H9 (cell line): ENCODE measurements at regions not wholly inside any gene's neighbourhood (a gene's known extent, or its start where the extent isn't known, plus 50 kb on each side); places are given as distances from the start of the nearest gene placed in this dataset.

ENCODE experiments used
- DNase-seq: peaks from one replicate; pipeline ENCODE4 v3.0.0-alpha.2; 2017
- H2AFZ ChIP-seq: one replicate; pipeline ENCODE4 v1.6.1; 2013; ENCODE audit warnings: mild to moderate bottlenecking, low read length, control low read depth, moderate library complexity
- H2AK5ac ChIP-seq: 2 replicates; pipeline ENCODE4 v1.6.1; 2013; ENCODE audit warnings: low read length, control low read depth, mixed read lengths; ENCODE audit not compliant: insufficient read length
- H2BK120ac ChIP-seq: one replicate; pipeline ENCODE4 v1.6.1; 2013; ENCODE audit warnings: low read depth, mild to moderate bottlenecking, low read length, control low read depth, inconsistent platforms; ENCODE audit not compliant: poor library complexity, severe bottlenecking
- H2BK12ac ChIP-seq: 2 replicates; pipeline ENCODE4 v1.6.1; 2013; ENCODE audit warnings: low read length, control low read depth, mixed read lengths, low read depth; ENCODE audit not compliant: insufficient read length
- H2BK15ac ChIP-seq: 2 replicates; pipeline ENCODE4 v1.6.1; 2013; ENCODE audit warnings: low read depth, low read length, control low read depth
- H2BK20ac ChIP-seq: one replicate; pipeline ENCODE4 v1.6.1; 2013; ENCODE audit warnings: low read depth, mild to moderate bottlenecking, low read length, control low read depth, inconsistent platforms; ENCODE audit not compliant: poor library complexity, severe bottlenecking
- H2BK5ac ChIP-seq: 2 replicates; pipeline ENCODE4 v1.6.1; 2013; ENCODE audit warnings: low read length, control low read depth, mixed read lengths; ENCODE audit not compliant: insufficient read length
- H3K14ac ChIP-seq: 2 replicates; pipeline ENCODE4 v1.6.1; 2013; ENCODE audit warnings: low read length, control low read depth; ENCODE audit not compliant: insufficient read depth
- H3K18ac ChIP-seq: 2 replicates; pipeline ENCODE4 v1.6.1; 2013; ENCODE audit warnings: low read depth, mild to moderate bottlenecking, mixed read lengths, low read length, control low read depth; ENCODE audit not compliant: insufficient read length
- H3K23ac ChIP-seq: 2 replicates; pipeline ENCODE4 v1.6.1; 2013; ENCODE audit warnings: low read length, control low read depth, mixed read lengths, low read depth; ENCODE audit not compliant: insufficient read length
- H3K23me2 ChIP-seq: 2 replicates; pipeline ENCODE4 v1.6.1; 2013; ENCODE audit warnings: low read depth, mild to moderate bottlenecking, mixed read lengths, low read length, control low read depth; ENCODE audit not compliant: insufficient read length, poor library complexity, severe bottlenecking
- H3K27ac ChIP-seq: 2 replicates; pipeline ENCODE4 v1.5.1; 2013; ENCODE audit warnings: low read length, control low read depth, mixed read lengths, low read depth; ENCODE audit not compliant: insufficient read length
- H3K27me3 ChIP-seq: 2 replicates; pipeline ENCODE4 v1.6.1; 2013; ENCODE audit warnings: low read length, control low read depth, inconsistent platforms; ENCODE audit not compliant: insufficient read depth
- H3K4ac ChIP-seq: 2 replicates; pipeline ENCODE4 v1.6.1; 2013; ENCODE audit warnings: low read depth, mild to moderate bottlenecking, control low read depth, inconsistent platforms, low read length, moderate library complexity
- H3K4me1 ChIP-seq: 2 replicates; pipeline ENCODE4 v1.6.1; 2013; ENCODE audit warnings: low read length, control low read depth, inconsistent platforms; ENCODE audit not compliant: insufficient read depth
- H3K4me2 ChIP-seq: 2 replicates; pipeline ENCODE4 v1.6.1; 2013; ENCODE audit warnings: low read length, control low read depth, mixed read lengths; ENCODE audit not compliant: insufficient read length, insufficient read depth
- H3K56ac ChIP-seq: 2 replicates; pipeline ENCODE4 v1.6.1; 2013; ENCODE audit warnings: low read depth, mild to moderate bottlenecking, mixed read lengths, low read length, control low read depth; ENCODE audit not compliant: insufficient read length
- H3K79me1 ChIP-seq: 2 replicates; pipeline ENCODE4 v1.6.1; 2013; ENCODE audit warnings: low read depth, mild to moderate bottlenecking, moderate library complexity, low read length, control low read depth, inconsistent platforms; ENCODE audit not compliant: insufficient read depth, poor library complexity, severe bottlenecking
- H3K79me2 ChIP-seq: 2 replicates; pipeline ENCODE4 v1.6.1; 2013; ENCODE audit warnings: low read length, control low read depth, inconsistent platforms; ENCODE audit not compliant: insufficient read depth
- H3K9ac ChIP-seq: 2 replicates; pipeline ENCODE4 v1.6.1; 2013; ENCODE audit warnings: low read length, control low read depth, mixed read lengths; ENCODE audit not compliant: insufficient read length; ENCODE audit errors: extremely low read depth
- H3K9me3 ChIP-seq: one replicate; pipeline ENCODE4 v1.6.1; 2013; ENCODE audit warnings: low read depth, low read length, inconsistent platforms; ENCODE audit not compliant: control insufficient read depth
- H3T11ph ChIP-seq: one replicate; pipeline ENCODE4 v1.6.1; 2013; ENCODE audit warnings: mild to moderate bottlenecking, low read length, control low read depth, inconsistent platforms
- H4K20me1 ChIP-seq: one replicate; pipeline ENCODE4 v1.6.1; 2013; ENCODE audit not compliant: control insufficient read depth, insufficient read length, insufficient read depth
- H4K5ac ChIP-seq: 2 replicates; pipeline ENCODE4 v1.6.1; 2013; ENCODE audit warnings: low read depth, mild to moderate bottlenecking, mixed read lengths, low read length, control low read depth; ENCODE audit not compliant: insufficient read length
- H4K8ac ChIP-seq: replicated peaks from 2 replicates; pipeline ENCODE4 v1.6.1; 2013; ENCODE audit warnings: low read length, control low read depth, mixed read lengths, low read depth; ENCODE audit not compliant: insufficient read length
- H4K91ac ChIP-seq: 2 replicates; pipeline ENCODE4 v1.6.1; 2013; ENCODE audit warnings: low read depth, mild to moderate bottlenecking, moderate library complexity, mixed read lengths, low read length, control low read depth; ENCODE audit not compliant: insufficient read length
- H3K27ac Mint-ChIP-seq, 3 experiments: 2 replicates in 2 of 3; 3 replicates in 1 of 3; pipeline ENCODE4 v1.8.0; 2020 to 2021; ENCODE audit warnings: mixed read lengths in 3 of 3, mild to moderate bottlenecking in 1 of 3, moderate library complexity in 1 of 3
- H3K27me3 Mint-ChIP-seq: 2 replicates; pipeline ENCODE4 v1.8.0; 2021; ENCODE audit warnings: low read depth, mild to moderate bottlenecking, moderate library complexity, mixed read lengths
- H3K36me3 Mint-ChIP-seq, 3 experiments: 2 replicates in 2 of 3; 3 replicates in 1 of 3; pipeline ENCODE4 v1.8.0; 2020 to 2021; ENCODE audit warnings: low read depth in 3 of 3, mixed read lengths in 3 of 3; ENCODE audit not compliant: insufficient read depth in 1 of 3
- H3K4me1 Mint-ChIP-seq, 2 experiments: 2 replicates each; pipeline ENCODE4 v1.8.0; 2020; ENCODE audit warnings: mixed read lengths in 2 of 2
- H3K4me3 Mint-ChIP-seq, 2 experiments: 2 replicates in 1 of 2; 3 replicates in 1 of 2; pipeline ENCODE4 v1.8.0; 2020 to 2021; ENCODE audit warnings: mild to moderate bottlenecking in 2 of 2, mixed read lengths in 2 of 2, moderate library complexity in 1 of 2
- H3K9me3 Mint-ChIP-seq, 2 experiments: 2 replicates in 1 of 2; 3 replicates in 1 of 2; pipeline ENCODE4 v1.8.0; 2020; ENCODE audit warnings: mild to moderate bottlenecking in 2 of 2, mixed read lengths in 2 of 2, moderate library complexity in 1 of 2
- CTCF ChIP-seq: fragments of 200-600 bp; sonication (generic); conservative IDR thresholded peaks from 3 replicates; pipeline ENCODE4 v1.8.0; 2021; ENCODE audit warnings: antibody characterized with exemption, mild to moderate bottlenecking
- WGBS: extraction: QIAGEN DNeasy Blood & Tissue Kit; methylation state at CpG from one replicate; pipeline ENCODE4 v1.1.7; 2013; ENCODE audit warnings: missing lambda C conversion rate, low lambda C conversion rate, mixed read lengths; ENCODE audit not compliant: insufficient read length; ENCODE audit errors: extremely low coverage; 5-methylcytosine and 5-hydroxymethylcytosine counted together

- Histone ChIP-seq H3K4me2 (no peak overlapping the region), H3K9me3 (peaks cover 8% of the 10 kb centered on the region), H4K20me1 (no peaks in the 10 kb centered on the region), H4K91ac (no peak overlapping the region), H3K79me1 (no peaks in the 10 kb centered on the region), H3K18ac (no peak overlapping the region), H3K79me2 (no peaks in the 10 kb centered on the region), H3T11ph (no peak overlapping the region), H2BK12ac (no peak overlapping the region), H2BK120ac (no peak overlapping the region), H3K4ac (no peak overlapping the region), H3K23me2 (no peaks in the 10 kb centered on the region), H2BK5ac (no peak overlapping the region), H3K9ac (no peak overlapping the region), H3K23ac (no peak overlapping the region), H4K8ac (no peak overlapping the region), H3K4me1 (no peaks in the 10 kb centered on the region; the same call in 1 of the 2 replicates), H2AK5ac (no peak overlapping the region), H3K27ac (no peak overlapping the region), H4K5ac (no peak overlapping the region), H3K27me3 (no peaks in the 10 kb centered on the region), H2AFZ (no peak overlapping the region), H3K14ac (no peak overlapping the region), H2BK15ac (no peak overlapping the region), H2BK20ac (no peak overlapping the region), H3K56ac (no peak overlapping the region)
- H3K9me3 Mint-ChIP-seq = peaks cover 12 to 33% of the 10 kb centered on the region in 2 experiments
- H3K27me3 Mint-ChIP-seq = no peaks in the 10 kb centered on the region
- no CpG with 5 or more reads among the region's 1 CpG for WGBS
- TF ChIP-seq CTCF = no peak
- peaks cover 12 to 14% of the 10 kb centered on the region in 2 experiments for H3K4me1 Mint-ChIP-seq
- peaks cover 6 to 23% (median 14%) of the 10 kb centered on the region in 3 experiments for H3K36me3 Mint-ChIP-seq
- no peak for DNase-seq
- H3K27ac Mint-ChIP-seq = no peak overlapping the region
- H3K4me3 Mint-ChIP-seq = no peak overlapping the region
Measured at GRCh38 chr6:66103354-66103753, 396.3 kb upstream of the EYS start.
